ENCODE measurements at regions not wholly inside any gene's neighbourhood (a gene's known extent, or its start where the extent isn't known, plus 50 kb on each side); places are given as distances from the start of the nearest gene placed in this dataset.

DNA sequence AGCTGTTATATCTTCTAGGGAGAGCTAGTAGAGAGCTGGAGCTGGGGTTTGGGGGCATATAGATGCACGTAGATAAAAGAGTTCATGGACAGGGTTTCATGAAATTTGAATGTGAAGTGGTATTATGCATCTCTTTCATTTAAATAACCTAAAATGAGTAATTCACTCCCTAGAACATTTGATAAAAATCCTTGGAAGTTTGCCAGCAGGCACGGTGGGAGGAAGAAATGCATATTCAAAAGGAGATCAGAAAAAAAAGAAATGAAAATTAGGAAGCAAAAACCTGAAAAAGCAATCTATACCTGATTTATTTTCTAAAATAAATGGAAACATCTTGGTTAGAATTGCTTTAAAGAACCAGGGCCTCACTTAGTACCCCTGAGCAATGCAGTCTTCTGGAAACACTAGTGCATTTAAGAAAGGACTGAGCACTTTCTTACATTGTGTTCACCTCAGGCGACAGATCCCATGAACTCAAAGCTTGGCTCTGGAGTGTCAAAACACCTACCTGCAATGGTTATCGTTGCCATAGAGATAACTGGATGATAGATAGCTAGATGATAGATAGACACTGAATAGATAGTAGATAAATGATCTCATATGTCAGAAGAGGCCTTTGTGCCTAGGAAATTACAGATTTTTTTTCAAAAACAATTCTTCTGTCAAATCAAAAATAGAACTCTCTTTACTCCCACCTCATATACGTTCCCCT lies 458.6 kb upstream of the THRB start:
- TF ChIP-seq, protein P1, sequence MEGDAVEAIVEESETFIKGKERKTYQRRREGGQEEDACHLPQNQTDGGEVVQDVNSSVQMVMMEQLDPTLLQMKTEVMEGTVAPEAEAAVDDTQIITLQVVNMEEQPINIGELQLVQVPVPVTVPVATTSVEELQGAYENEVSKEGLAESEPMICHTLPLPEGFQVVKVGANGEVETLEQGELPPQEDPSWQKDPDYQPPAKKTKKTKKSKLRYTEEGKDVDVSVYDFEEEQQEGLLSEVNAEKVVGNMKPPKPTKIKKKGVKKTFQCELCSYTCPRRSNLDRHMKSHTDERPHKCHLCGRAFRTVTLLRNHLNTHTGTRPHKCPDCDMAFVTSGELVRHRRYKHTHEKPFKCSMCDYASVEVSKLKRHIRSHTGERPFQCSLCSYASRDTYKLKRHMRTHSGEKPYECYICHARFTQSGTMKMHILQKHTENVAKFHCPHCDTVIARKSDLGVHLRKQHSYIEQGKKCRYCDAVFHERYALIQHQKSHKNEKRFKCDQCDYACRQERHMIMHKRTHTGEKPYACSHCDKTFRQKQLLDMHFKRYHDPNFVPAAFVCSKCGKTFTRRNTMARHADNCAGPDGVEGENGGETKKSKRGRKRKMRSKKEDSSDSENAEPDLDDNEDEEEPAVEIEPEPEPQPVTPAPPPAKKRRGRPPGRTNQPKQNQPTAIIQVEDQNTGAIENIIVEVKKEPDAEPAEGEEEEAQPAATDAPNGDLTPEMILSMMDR (IDR thresholded peaks at IDR 0.05): no peak
- TF ChIP-seq POLR2A (IDR thresholded peaks at IDR 0.05): no peak

All from testis (tissue), 2 donors.